M059J (cell line): ENCODE measurements at regions not wholly inside any gene's neighbourhood (a gene's known extent, or its start where the extent isn't known, plus 50 kb on each side); places are given as distances from the start of the nearest gene placed in this dataset.
A peak's percentile ranks its signal among the peaks of the same experiment; 100 is the strongest.

ENCODE experiments used
- DNase-seq: peaks from one replicate; pipeline ENCODE4 v3.0.0-alpha.2; 2012; ENCODE audit warnings: low read depth

DNA sequence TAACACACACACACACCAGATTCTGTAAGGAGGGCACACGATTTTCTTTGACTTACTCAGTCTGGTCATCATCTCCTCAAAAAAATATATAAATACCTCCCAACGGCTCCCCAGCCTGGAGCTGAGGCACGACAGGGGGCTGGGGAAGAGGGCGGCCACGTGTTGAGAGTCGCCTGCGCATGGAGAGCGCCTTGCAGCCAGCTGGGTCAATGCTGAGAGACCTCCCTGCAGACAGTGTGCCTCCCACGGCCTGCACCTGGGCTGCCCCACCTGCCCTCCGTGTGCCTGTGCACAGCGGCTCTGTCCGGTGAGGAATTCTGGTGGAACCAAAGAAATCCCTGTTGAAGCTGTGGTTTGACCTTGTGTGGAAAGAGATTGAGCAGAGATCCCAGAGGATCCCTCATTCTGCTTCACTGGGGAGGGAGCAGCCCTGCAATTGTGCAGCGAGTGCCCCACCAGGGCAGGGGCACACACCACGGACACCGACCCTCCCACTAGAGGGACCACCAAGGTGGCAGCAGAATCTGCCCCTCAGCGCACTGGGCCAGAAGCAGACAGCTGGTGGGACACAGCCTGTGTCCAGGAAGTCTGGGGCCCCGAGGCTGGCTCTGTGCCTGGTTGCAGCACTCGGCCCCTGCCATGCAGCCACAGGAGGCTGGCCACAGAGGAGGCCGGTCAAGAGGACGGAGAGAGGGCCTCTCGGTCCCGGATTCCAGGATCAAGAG is 150.5 kb upstream of the PPP2R2D start:
- DNase-seq: no peak

DNA sequence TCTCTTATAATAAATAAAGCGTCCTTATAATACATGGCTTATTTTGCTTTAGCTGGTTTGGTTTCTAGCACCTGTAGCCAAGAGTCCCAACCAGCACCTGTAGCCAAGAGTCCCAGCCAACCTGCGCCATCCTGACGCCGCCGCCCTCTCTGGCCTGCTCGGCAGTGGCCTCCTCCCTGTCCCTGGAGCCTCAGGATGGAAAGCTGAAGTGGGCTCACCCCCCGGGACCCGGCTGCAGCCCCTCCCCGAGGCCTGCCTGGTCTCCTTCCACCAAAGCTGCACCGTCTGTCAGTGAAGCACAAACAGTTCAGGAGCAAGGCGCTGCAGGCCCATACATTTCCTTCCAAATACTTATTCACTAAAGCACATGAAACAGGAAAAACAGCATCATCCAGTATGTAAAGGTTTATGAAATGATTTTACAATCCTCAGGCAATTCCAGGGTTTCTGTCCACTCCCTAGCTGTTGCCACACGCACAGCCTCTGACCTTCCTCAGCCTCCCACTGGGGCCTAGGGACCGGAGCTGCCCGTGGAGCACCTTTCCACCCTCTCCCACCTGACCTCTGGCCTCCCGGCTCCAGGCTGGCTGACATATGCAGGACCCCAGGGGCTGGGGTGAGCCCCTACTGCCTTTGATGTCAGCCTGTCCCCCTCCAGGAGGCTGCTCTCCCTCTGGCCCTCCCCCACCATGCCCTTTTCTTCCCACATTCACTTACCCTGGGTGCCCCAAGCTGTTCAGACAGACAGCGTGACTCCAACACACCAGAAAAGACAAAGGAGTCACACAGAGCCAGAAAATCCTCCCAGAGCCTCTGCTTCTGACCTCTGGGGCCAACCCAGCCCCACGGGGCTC is 149.6 kb upstream of the PPP2R2D start:
- no peak for DNase-seq

DNA sequence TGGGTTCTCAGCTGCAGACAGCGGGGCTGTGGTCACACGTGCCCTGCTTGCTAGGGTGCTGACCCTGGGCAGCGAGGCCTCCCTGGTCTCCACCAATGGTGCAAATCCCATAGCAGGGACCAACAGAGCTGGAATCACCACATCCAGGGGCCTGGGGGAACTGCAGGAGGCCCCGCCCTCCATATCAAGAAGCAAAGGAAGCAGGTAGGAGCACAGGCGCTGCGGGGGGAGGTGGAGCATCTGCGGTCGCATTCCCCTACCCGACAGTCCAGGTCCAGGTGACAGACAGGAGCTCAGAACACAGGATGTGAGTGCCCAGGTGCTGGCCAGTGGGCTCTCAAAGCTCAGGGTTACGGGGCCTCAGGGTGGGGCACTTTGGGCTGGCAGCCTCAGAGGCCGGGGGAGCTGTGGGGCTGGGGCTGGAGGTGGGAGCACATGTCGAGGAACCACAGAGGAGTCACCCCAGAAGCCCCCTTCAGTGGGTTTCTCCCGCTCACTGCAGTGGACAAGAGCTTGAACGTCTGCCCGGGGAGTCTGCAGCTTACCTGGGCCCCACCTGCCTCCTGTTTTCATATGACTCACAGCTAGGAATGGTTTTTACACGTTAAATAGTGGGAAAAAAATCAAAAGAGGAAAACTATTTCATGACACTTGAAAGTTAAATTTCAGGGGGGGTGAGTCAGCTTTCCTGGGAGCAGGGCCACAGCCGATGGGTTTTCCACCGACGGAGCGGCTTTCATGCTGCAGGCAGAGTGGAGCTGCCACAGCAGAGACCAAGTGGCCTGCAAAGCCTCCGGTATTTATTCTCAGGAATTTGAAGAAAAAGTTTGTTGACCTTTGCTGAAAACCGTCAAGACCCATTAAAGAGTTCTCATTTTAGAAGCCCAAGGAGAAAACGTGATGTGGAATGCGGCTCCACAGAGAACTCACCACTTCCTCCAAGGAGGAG is 148.7 kb upstream of the PPP2R2D start:
- DNase-seq: no peak

DNA sequence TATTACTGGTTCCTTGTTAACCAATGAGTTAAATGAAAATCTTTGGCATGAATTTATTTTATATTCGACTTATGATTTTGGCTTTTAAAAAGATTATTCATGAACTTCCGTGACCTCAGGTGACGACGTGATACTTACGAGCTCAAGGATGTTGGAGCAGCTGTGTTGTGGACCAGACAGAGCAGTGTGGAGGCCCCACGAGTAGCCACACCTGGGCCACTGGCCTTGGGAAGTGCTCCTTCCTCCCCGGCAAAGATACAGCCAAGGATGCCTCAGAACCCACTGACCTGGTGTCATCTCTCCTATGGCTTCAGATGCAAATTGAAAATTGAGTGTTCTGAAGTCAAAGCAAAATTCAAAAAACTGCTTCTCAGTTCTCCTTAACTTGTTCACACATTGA is 147.5 kb upstream of the PPP2R2D start:
- no peak for DNase-seq

DNA sequence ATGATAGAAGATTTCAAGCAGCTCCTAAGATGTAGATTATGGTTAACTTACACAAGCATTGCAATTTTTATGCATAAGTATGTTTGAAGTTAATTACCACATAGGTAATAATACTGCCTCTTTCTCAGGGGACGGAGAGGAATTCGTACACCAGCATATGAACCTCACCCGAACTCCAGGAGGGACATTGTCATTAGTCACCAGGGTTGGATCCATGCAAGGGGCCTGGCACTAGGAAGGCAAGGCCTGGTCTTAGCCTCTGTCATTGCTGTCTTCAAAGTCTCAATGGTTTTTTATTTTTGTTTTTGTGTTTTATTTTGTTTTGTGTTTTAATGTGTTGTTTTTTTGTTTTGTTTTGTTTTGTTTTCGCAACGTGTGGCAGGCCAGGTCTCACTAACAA is 145.6 kb upstream of the PPP2R2D start:
- peak; percentile 19 for DNase-seq

DNA sequence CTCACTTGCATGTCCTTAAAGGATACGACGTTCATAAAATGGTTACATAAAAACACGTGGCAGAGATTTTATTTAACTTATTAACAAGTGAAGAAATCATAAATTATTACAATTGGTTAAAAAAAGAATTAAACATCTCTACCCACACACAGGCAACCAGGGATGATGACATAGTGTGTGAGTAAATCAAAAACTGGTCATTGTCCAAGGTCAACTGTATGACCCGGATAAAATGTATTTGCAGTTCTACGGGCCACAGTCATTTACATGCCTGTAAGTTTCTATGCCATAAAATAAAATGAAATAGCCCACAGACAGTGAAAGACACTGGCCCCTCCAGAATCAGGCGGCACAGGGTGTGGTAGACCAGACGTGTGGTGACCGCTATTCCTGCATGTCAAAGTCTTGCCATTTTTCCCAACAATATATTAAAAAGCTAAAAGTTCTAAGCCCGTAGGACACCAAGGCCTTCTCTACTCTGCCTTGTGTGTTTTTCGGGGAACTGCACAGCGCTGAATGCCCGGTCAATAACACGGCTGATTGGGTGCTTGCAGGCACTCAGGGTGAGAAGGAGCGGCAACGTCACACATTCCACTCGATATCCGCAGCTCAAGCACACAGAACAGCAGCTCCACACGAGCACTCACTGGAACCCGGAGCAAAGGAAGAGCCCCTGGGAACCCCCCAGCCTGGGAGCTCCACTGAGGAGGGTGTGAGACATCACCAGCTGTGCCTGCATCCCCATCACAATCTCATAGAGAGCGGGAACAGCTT is 143.3 kb upstream of the PPP2R2D start:
- DNase-seq: no peak

DNA sequence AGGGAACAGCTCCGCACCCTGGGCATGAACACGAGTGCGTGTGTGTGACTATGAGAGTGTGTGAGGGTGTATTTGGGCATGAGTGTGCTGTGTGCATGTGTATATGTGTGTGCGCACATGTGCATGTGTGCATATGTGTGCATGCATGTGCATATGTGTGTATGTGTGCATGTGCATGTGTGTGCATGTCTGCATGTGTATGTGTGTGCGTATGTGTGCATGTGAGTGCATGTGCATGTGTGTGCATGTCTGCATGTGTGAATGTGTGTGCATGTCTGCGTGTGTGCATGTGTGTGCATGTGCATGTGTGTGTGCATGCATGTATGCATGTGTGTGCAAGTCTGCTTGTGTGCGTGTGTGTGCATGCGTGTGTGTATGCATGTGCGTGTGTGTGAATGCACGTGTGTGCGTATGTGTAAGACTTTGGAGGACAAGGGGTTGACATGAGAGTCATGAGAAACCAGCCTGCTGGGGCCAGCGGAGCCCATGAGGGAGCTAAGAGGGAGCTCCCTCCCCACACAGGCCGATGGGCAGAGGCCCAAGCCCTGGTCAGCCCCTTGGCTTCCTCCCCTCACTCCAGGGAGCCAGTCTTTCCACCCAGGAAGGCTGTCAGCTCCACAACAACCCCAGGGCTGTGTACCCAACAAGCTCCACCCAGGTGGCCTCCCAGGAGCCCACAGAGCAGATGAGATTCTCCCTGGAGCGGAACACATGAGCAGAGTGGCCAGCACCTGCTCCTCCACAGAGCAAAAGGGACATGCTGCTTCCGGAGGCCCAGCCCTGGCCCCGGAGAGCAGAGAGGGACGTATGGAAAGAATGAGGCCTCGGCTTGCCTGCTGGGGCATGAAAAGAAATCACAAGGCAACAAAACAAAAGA is 142.5 kb upstream of the PPP2R2D start:
- no peak for DNase-seq

DNA sequence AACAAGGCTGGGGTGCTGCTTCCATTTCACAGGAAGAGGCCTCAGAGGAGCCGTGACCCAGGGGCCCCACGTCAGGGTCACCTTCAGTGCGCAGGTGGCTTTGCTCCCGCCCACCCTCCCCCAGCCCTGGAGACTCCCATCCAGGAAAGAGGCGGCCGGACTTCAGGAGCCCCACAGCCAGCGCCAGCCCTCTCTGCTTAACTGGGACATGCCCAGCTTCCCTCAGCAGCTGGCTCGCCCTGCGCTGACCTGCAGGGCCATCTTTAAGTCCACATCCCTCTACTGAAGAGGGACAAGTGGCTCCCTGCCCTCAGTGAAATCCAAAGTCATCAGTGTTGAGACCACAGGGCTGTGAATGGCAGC is 141.9 kb upstream of the PPP2R2D start:
- DNase-seq: no peak

DNA sequence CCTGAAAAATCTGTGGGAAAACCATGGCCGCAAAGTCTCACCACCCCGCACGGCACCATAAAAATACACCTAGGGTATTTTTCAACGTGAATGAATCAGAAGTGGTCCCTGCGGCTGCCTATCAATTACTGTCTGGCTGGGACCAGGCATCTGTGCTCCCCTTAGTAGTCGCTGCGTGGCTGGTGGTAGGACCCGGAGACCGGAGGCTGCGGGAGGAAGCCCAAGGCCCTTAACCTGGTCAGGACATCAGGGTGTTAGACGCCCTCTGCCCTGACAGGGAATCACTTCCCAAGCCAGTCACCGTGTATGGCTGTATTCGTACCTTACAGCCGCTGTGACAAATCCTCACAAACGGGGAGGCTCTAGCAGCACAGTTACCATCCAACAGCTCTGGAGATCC is 141.5 kb upstream of the PPP2R2D start:
- DNase-seq: no peak

DNA sequence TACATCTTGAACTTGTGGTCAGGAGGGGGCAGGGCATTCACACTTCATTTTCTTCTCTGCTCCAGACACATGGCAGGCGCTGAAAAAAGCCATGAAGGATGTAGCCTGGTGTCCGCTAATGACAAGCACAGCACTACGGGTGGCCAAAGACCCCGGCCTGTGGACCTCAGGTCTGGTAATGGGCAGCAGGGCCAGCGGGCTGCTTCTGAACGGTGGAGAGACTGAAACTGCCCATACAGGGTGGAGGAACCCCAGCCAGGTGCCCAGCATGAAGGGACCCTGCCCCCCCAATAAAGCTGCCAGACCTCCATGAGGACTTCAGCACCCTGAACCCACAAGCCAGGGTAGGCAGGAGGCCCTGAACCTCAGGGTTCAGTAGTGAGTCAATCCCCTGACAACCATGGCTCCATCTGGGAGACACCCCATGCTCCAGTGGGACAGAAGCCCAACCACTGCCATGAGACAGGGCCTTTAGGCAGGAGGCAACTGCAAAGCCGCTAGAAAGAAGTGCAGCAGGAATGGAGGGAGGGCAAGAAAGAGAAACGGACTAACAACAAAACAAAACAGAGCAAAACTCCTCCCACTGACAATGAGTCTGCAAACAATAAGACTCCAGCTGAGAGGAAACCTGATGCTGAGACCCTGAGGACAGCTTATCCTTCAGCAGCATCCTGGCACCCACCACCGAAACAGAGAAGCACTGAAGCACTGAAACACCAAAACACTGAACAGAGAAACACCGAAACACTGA is 140.2 kb upstream of the PPP2R2D start:
- no peak for DNase-seq

DNA sequence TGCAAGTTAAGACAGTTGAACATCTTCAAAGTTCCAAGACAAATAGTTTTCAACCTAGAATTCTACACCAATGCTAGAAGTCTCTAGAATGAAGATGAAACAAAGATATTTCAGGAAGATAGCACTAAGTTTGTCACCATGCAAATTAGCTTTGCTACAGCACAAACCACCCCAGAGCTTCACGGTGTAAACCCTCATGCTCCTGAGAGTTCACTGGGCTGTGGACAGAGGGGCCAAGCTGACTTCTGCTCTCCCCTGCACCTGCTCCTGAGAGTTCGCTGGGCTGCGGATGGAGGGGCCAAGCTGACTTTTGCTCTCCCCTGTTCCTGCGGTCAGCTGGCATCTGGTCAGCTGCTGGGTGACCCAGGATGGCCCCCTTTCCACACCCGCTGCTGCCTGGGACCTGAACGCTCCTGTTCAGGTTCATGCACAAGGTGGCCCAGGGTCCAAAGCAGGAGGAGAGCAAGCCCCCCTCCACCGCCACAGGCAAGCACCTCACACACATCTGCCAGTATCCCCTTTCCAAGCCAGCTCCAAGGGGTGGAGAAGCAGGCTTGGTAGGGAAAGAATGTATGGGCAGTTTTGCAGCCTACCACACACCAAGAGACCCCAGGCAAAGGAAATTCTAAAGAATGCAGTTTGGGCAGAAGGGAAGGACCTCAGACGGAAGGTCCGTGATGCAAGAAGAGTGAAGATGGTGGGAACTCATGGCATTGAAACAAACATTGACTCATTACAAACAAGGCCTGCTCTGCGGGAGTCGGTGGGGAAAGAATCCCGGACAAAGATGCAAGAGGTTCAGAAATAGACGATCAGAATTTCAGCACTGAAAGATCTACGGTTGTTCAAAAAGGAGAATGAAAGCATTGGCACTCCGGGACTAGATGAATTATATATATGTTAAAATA is 137.8 kb upstream of the PPP2R2D start:
- DNase-seq: no peak

DNA sequence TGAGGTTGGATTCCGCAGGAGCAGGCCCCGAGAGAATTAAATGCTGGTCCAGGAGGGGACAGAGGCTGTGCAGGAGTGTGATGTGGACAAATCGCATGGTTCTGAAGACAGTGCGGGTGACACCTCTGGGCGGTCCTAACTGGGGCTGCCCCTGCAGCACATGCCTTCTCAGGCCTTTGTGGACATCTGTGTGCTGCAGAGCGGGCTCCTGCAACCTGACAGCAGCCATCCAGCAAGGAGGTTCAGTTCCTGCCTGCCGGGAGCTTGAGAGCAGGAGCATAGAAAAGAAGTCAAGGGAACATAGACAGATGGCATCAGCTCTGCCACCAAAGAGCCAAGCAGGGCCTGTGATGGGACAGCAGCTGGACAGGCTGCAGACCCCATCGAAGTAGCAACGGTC is 135.9 kb upstream of the PPP2R2D start:
- no peak for DNase-seq

DNA sequence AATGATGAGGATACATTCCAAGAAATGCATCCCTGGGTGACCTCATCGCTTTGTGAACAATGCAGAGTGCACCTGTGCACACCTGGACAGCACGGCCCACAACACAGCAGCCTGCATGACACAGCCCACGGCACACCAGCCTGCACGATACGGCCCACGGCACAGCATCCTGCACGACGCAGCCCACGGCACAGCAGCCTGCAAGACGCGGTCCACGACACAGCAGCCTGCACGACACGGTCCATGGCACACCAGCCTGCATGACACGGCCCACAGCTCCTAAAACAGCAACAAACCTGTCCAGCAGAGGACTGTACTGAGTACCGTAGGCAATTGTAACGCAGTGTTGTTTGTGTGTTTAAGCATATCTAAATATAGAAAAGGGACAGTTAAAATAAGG is 134.7 kb upstream of the PPP2R2D start:
- DNase-seq: no peak

DNA sequence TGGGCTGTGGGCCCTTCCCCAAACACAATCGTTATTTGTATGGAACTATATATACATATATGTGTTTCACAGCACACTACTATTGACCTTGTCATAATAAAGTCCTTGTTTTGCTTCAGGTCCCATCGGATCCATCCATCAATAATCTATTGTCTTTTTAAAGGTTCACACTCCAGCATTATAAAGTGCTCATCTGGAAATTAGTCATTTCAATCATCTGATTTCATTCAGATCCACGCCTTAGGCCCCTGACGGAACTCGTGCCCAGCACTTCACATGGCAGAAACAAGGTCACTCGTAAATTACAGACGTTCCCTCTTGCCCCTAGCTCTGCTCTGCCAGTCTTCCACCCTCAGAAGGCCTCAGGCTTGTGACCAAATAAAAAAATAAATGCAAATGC is 133.1 kb upstream of the PPP2R2D start:
- no peak for DNase-seq

DNA sequence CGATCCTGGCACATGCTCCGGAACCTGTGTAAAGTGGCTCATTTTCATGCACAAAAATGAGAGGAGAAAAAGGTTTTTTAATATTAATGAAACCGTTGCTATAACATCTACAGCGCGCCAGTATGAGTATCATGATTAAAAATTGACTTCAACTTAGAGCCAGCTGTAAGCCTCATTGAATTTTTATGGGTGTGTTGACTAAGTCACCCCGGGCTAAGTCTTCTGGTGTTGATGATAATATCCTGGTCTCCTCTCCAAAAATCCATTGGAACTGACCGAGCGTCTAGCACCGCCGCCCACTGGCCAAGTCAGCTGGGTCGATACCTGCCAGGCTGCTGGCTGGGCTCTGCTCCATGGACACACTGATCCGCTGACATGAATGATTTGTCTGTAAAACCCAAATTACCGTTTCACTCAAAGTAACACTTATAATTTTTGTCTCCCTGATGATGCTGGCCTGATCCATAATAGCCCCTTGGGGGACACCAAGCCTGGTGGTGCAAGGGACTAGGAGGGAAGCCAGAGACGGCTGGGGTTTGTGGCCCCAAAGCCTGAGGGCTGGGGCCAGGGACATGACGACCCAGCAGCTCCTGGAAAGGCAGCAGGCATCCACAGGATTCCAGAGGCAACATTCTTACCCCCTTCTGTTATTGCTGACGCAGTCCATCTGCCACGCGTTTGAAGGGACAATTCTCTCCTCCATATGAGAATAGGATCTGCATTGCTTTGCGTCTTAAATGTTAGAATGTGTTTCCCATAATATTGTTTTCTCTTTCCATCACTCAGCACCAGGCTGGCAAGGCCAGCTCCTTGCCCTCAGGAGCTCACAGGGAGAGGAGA is 131.0 kb upstream of the PPP2R2D start:
- no peak for DNase-seq

DNA sequence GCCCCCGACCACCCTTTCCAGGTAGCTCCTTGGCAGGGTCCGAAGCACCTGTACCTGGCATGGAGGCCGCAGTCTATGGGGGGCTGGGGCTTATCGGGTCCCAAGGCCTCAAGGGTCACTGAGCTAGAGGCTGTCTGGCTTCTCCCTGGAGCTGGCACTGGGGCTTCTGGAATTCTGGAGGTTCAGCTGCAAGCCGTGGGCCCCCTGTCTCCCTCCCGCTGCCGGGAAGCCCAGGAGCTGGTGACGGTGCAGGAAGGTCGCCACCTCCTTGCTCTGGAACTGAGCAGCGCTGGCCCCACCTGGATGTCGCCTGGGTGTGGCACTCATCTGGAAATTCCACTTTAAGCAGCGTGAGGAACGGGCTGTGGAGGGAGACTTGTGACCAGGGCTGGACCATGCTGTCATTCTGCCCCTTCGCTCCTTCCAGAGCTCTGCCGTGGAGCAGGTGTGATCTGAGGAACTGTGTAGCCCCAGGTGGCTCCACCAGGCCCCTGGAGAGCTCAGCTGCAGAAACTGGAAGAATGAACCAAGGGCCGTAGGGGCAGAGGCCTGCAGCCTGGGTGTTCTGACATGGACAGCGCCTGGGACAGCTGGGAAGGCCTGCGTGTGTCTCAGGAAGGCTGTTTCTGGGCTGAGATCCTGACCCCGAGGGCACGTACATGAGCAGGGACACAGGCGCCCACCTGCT is 129.7 kb upstream of the PPP2R2D start:
- DNase-seq: no peak
